ENCODE measurements at regions not wholly inside any gene's neighbourhood (a gene's known extent, or its start where the extent isn't known, plus 50 kb on each side); places are given as distances from the start of the nearest gene placed in this dataset.
"Not testable (repeated sequence)": the region's sequence is repeated elsewhere in the genome, so short reads cannot be mapped to it uniquely, and the experiment has no call there.

GRCh38 chr19:28116379-28116778, 1096.6 kb downstream of the UQCRFS1 start:
- H2AFZ ChIP-seq (ENCODE audit: low read length); H2AK5ac ChIP-seq (ENCODE audit: low read depth, low read length); H2BK12ac ChIP-seq (ENCODE audit: low read length); H4K8ac ChIP-seq (ENCODE audit: low read depth, low read length); H3K36me3 ChIP-seq (replicated peaks in 1 of 2; ENCODE audit: control insufficient read depth in 2 of 2, insufficient read depth in 2 of 2, low read length in 2 of 2); H4K91ac ChIP-seq (ENCODE audit: low read depth, low read length, poor library complexity); H3K79me1 ChIP-seq (ENCODE audit: low read depth, low read length); H3K27ac ChIP-seq (replicated peaks; ENCODE audit: low read length); H2BK15ac ChIP-seq (ENCODE audit: low read length); H3K23ac ChIP-seq (ENCODE audit: low read depth, low read length, poor library complexity); H2BK120ac ChIP-seq (ENCODE audit: low read depth, low read length); H3K14ac ChIP-seq (ENCODE audit: low read length); H3K9me3 ChIP-seq (replicated peaks in 1 of 2; ENCODE audit: control insufficient read depth in 2 of 2, insufficient read depth in 1 of 2, low read depth in 1 of 2, low read length in 2 of 2); H3K4ac ChIP-seq (ENCODE audit: low read length); H2BK5ac ChIP-seq (ENCODE audit: low read length); DNase-seq (ENCODE audit: low spot score); H3K4me2 ChIP-seq (ENCODE audit: insufficient read depth, low read length, poor library complexity, severe bottlenecking); H3K18ac ChIP-seq (ENCODE audit: low read length); H3K9ac ChIP-seq (ENCODE audit: low read depth, low read length, poor library complexity); H3K27me3 ChIP-seq (ENCODE audit: control insufficient read depth in 3 of 3, insufficient read depth in 3 of 3, low read depth in 1 of 3, low read length in 3 of 3); H3K4me3 ChIP-seq (ENCODE audit: low read length in 2 of 2); H3K4me1 ChIP-seq (ENCODE audit: control insufficient read depth in 2 of 2, insufficient read depth in 1 of 2, low read depth in 1 of 2, low read length in 2 of 2): not testable (repeated sequence)
- no CpG with 5 or more reads among the region's 4 CpGs for WGBS, 2 donors (ENCODE audit: extremely low coverage in 2 of 2, insufficient read length in 2 of 2, insufficient replicate concordance in 1 of 2)

- Histone ChIP-seq H3K4me2 (ENCODE audit: insufficient read depth, low read length, poor library complexity, severe bottlenecking) (no peak overlapping the region), H3K79me1 (ENCODE audit: low read depth, low read length) (no peaks in the 10 kb centered on the region), H3K14ac (ENCODE audit: low read length) (no peak overlapping the region), H2BK12ac (ENCODE audit: low read length) (no peak overlapping the region), H4K91ac (ENCODE audit: low read depth, low read length, poor library complexity) (no peak overlapping the region), H4K8ac (ENCODE audit: low read depth, low read length) (no peak overlapping the region), H2BK5ac (ENCODE audit: low read length) (no peak overlapping the region), H3K4ac (ENCODE audit: low read length) (no peak overlapping the region), H2BK120ac (ENCODE audit: low read depth, low read length) (no peak overlapping the region), H3K27ac (replicated peaks; ENCODE audit: low read length) (no peak overlapping the region), H3K23ac (ENCODE audit: low read depth, low read length, poor library complexity) (no peak overlapping the region), H3K9ac (ENCODE audit: low read depth, low read length, poor library complexity) (no peak overlapping the region), H3K4me3 (ENCODE audit: low read length in 2 of 2) (no peak overlapping the region), H3K27me3 (ENCODE audit: control insufficient read depth in 3 of 3, insufficient read depth in 3 of 3, low read depth in 1 of 3, low read length in 3 of 3) (no peaks in the 10 kb centered on the region), H3K18ac (ENCODE audit: low read length) (no peak overlapping the region), H3K4me1 (ENCODE audit: control insufficient read depth in 2 of 2, insufficient read depth in 1 of 2, low read depth in 1 of 2, low read length in 2 of 2) (peaks cover 0 to 2% of the 10 kb centered on the region in 2 donors), H2BK15ac (ENCODE audit: low read length) (no peak overlapping the region), H2AK5ac (ENCODE audit: low read depth, low read length) (no peak overlapping the region), H3K9me3 (replicated peaks in 1 of 2; ENCODE audit: control insufficient read depth in 2 of 2, insufficient read depth in 1 of 2, low read depth in 1 of 2, low read length in 2 of 2) (no peaks in the 10 kb centered on the region), H3K36me3 (replicated peaks in 1 of 2; ENCODE audit: control insufficient read depth in 2 of 2, insufficient read depth in 2 of 2, low read length in 2 of 2) (no peaks in the 10 kb centered on the region), H2AFZ (ENCODE audit: low read length) (no peak overlapping the region)
- DNase-seq (ENCODE audit: low spot score): peak; percentile 48
- WGBS, 2 donors (ENCODE audit: extremely low coverage in 2 of 2, insufficient read length in 2 of 2, insufficient replicate concordance in 1 of 2): no CpG with 5 or more reads among the region's 3 CpGs
These were observed 1109.0 kb downstream of the UQCRFS1 start for GRCh38 chr19:28103921-28104320.

DNA sequence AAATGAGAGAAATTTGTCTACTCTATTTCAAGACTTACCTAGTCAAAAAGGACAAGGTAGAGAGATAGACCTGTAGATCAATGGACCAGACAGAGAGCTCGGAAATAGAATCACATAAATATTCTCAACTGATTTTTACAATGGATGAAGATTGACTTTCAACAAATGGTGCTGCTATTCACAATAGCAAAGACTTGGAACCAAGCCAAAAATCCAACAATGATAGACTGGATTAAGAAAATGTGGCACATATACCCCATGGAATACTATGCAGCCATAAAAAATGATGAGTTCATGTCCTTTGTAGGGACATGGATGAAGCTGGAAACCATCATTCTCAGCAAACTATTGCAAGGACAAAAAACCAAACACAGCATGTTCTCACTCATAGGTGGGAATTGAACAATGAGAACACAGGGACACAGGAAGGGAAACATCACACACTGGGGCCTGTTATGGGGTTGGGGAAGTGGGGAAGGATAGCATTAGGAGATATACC, 1128.2 kb downstream of the UQCRFS1 start:
- not testable (repeated sequence) for H4K8ac ChIP-seq (ENCODE audit: low read depth, low read length); H3K4me3 ChIP-seq (ENCODE audit: low read length in 2 of 2); H2BK15ac ChIP-seq (ENCODE audit: low read length); DNase-seq (ENCODE audit: low spot score); H3K4me1 ChIP-seq (ENCODE audit: control insufficient read depth in 2 of 2, insufficient read depth in 1 of 2, low read depth in 1 of 2, low read length in 2 of 2); H3K4me2 ChIP-seq (ENCODE audit: insufficient read depth, low read length, poor library complexity, severe bottlenecking); H2BK12ac ChIP-seq (ENCODE audit: low read length); H2BK120ac ChIP-seq (ENCODE audit: low read depth, low read length); H3K4ac ChIP-seq (ENCODE audit: low read length); H3K27me3 ChIP-seq (ENCODE audit: control insufficient read depth in 3 of 3, insufficient read depth in 3 of 3, low read depth in 1 of 3, low read length in 3 of 3); H2AFZ ChIP-seq (ENCODE audit: low read length); H3K79me1 ChIP-seq (ENCODE audit: low read depth, low read length); H3K9ac ChIP-seq (ENCODE audit: low read depth, low read length, poor library complexity); H4K91ac ChIP-seq (ENCODE audit: low read depth, low read length, poor library complexity); H3K23ac ChIP-seq (ENCODE audit: low read depth, low read length, poor library complexity); H2AK5ac ChIP-seq (ENCODE audit: low read depth, low read length); H3K14ac ChIP-seq (ENCODE audit: low read length); H3K36me3 ChIP-seq (replicated peaks in 1 of 2; ENCODE audit: control insufficient read depth in 2 of 2, insufficient read depth in 2 of 2, low read length in 2 of 2); H2BK5ac ChIP-seq (ENCODE audit: low read length); H3K9me3 ChIP-seq (replicated peaks in 1 of 2; ENCODE audit: control insufficient read depth in 2 of 2, insufficient read depth in 1 of 2, low read depth in 1 of 2, low read length in 2 of 2); H3K27ac ChIP-seq (replicated peaks; ENCODE audit: low read length); H3K18ac ChIP-seq (ENCODE audit: low read length)
- no CpG with 5 or more reads among the region's 1 CpG for WGBS, 2 donors (ENCODE audit: extremely low coverage in 2 of 2, insufficient read length in 2 of 2, insufficient replicate concordance in 1 of 2)

DNA sequence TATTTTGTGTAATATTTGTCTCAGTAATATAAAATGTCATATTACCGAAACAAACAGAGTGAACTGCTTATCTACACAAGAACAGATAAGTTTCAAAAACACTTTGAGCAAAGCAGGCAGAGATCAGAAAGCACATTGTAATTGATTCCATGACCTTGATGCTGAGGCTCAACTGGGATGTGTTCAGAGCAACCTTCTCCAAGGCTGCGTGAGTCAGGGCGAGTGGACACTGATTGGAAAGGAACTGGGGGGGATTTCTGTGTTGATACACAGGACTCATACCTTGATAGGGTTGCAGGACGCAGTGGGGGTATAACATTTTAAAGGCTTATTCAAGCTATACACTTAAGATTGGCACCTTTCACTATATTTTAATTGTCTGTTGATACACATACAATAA, 1136.3 kb downstream of the UQCRFS1 start:
- no peak overlapping the region for H3K4me2 ChIP-seq (ENCODE audit: insufficient read depth, low read length, poor library complexity, severe bottlenecking)
- no peak overlapping the region for H2AFZ ChIP-seq (ENCODE audit: low read length)
- no peak overlapping the region for H3K18ac ChIP-seq (ENCODE audit: low read length)
- no peak overlapping the region for H3K4me3 ChIP-seq (ENCODE audit: low read length in 2 of 2)
- no peak overlapping the region for H3K9ac ChIP-seq (ENCODE audit: low read depth, low read length, poor library complexity)
- H3K14ac ChIP-seq (ENCODE audit: low read length): no peak overlapping the region
- no peak overlapping the region for H2BK12ac ChIP-seq (ENCODE audit: low read length)
- no CpG with 5 or more reads among the region's 4 CpGs for WGBS, 2 donors (ENCODE audit: extremely low coverage in 2 of 2, insufficient read length in 2 of 2, insufficient replicate concordance in 1 of 2)
- H4K91ac ChIP-seq (ENCODE audit: low read depth, low read length, poor library complexity): no peak overlapping the region
- no peak overlapping the region for H2BK5ac ChIP-seq (ENCODE audit: low read length)
- H3K27me3 ChIP-seq (ENCODE audit: control insufficient read depth in 3 of 3, insufficient read depth in 3 of 3, low read depth in 1 of 3, low read length in 3 of 3): no peaks in the 10 kb centered on the region
- no peak overlapping the region for H3K27ac ChIP-seq (replicated peaks; ENCODE audit: low read length)
- no peak overlapping the region for H4K8ac ChIP-seq (ENCODE audit: low read depth, low read length)
- H2BK15ac ChIP-seq (ENCODE audit: low read length): no peak overlapping the region
- no peak overlapping the region for H3K23ac ChIP-seq (ENCODE audit: low read depth, low read length, poor library complexity)
- no peak overlapping the region for H2AK5ac ChIP-seq (ENCODE audit: low read depth, low read length)
- no peaks in the 10 kb centered on the region for H3K79me1 ChIP-seq (ENCODE audit: low read depth, low read length)
- H3K4ac ChIP-seq (ENCODE audit: low read length): no peak overlapping the region
- H3K4me1 ChIP-seq (ENCODE audit: control insufficient read depth in 2 of 2, insufficient read depth in 1 of 2, low read depth in 1 of 2, low read length in 2 of 2): peaks cover 0 to 3% of the 10 kb centered on the region in 2 donors
- H2BK120ac ChIP-seq (ENCODE audit: low read depth, low read length): no peak overlapping the region
- no peak for DNase-seq (ENCODE audit: low spot score)
- no peaks in the 10 kb centered on the region for H3K9me3 ChIP-seq (replicated peaks in 1 of 2; ENCODE audit: control insufficient read depth in 2 of 2, insufficient read depth in 1 of 2, low read depth in 1 of 2, low read length in 2 of 2)
- H3K36me3 ChIP-seq (replicated peaks in 1 of 2; ENCODE audit: control insufficient read depth in 2 of 2, insufficient read depth in 2 of 2, low read length in 2 of 2): no peaks in the 10 kb centered on the region

Measured in neuronal stem cell (in vitro differentiated cells).